Skin epidermis (tissue), 12 donors: ENCODE measurements at regions not wholly inside any gene's neighbourhood (a gene's known extent, or its start where the extent isn't known, plus 50 kb on each side); places are given as distances from the start of the nearest gene placed in this dataset.

Experiments used
- H3K27ac ChIP-seq, 21 experiments: fragments of 200-600 bp; sonication (generic) in 11 of 21; one replicate each; pipeline ENCODE4 v1.5.0; 2020; ENCODE audit warnings: mild to moderate bottlenecking in 3 of 21, inconsistent platforms in 2 of 21, moderate library complexity in 2 of 21
- H3K4me3 ChIP-seq, 7 experiments: fragments of 200-600 bp; sonication (generic) in 2 of 7; one replicate each; pipeline ENCODE4 v1.5.0; 2020; ENCODE audit warnings: inconsistent platforms in 2 of 7, mild to moderate bottlenecking in 2 of 7, moderate library complexity in 1 of 7

GRCh38 chr22:46094676-46095075 is 55.6 kb upstream of the PPARA start:
- H3K4me3 ChIP-seq: no peak overlapping the region
- H3K27ac ChIP-seq: peak overlapping the region in 15 of 21 experiments; percentile 13 to 94 (median 60)

- Histone ChIP-seq H3K4me3 (no peak overlapping the region), H3K27ac (peak overlapping the region in 10 of 21 experiments; percentile 14 to 88 (median 62))
Measured at GRCh38 chr22:46096051-46096450, 54.3 kb upstream of the PPARA start.

GRCh38 chr22:46096706-46097230 is 53.6 kb upstream of the PPARA start:
- Histone ChIP-seq H3K27ac (peak overlapping the region in 10 of 21 experiments; percentile 9 to 88 (median 62)), H3K4me3 (no peak overlapping the region)

- H3K4me3 ChIP-seq: no peak overlapping the region
- peak overlapping the region in 11 of 21 experiments; percentile 9 to 88 (median 63) for H3K27ac ChIP-seq
Measured at GRCh38 chr22:46097268-46097900, 52.9 kb upstream of the PPARA start.

GRCh38 chr22:46098525-46099475 is 51.5 kb upstream of the PPARA start:
- Histone ChIP-seq H3K27ac (peak overlapping the region in 15 of 21 experiments; percentile 12 to 88 (median 52)), H3K4me3 (no peak overlapping the region)

- H3K27ac ChIP-seq: peak overlapping the region in 14 of 21 experiments; percentile 10 to 88 (median 32)
- no peak overlapping the region for H3K4me3 ChIP-seq
Measured at GRCh38 chr22:46099740-46100139, 50.6 kb upstream of the PPARA start.

GRCh38 chr22:46100401-46101105 is 49.8 kb upstream of the PPARA start:
- no peak overlapping the region for H3K4me3 ChIP-seq

More at GRCh38 chr22:46100401-46101105, 49.8 kb upstream of the PPARA start:
- H3K27ac ChIP-seq: peak overlapping the region in 7 of 21 experiments; percentile 20 to 88 (median 61)
